ENCODE measurements at regions not wholly inside any gene's neighbourhood (a gene's known extent, or its start where the extent isn't known, plus 50 kb on each side); places are given as distances from the start of the nearest gene placed in this dataset.
"Not testable (repeated sequence)": the region's sequence is repeated elsewhere in the genome, so short reads cannot be mapped to it uniquely, and the experiment has no call there.

DNA sequence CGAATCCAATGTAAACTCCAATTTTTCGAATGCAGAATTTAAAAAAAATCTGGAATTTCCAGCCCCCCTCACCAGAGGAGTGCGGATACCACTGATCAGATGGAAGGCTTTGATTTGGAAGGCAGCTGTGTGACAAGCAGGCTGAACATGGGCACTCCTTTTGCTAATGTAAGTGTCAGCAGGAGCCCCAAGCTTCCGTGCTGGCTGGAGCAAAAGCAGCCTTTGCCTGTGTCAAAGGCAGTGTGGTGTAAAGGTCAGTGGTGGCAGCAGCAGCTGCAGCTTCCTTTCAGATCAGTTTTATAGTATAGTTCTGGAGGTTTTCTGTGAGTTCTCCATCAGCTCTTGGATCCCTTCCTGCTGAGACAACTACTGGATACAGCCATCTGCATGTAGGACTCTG lies 259.9 kb downstream of the CTH start:
- DNase-seq (ENCODE audit: low read depth): no peak

DNA sequence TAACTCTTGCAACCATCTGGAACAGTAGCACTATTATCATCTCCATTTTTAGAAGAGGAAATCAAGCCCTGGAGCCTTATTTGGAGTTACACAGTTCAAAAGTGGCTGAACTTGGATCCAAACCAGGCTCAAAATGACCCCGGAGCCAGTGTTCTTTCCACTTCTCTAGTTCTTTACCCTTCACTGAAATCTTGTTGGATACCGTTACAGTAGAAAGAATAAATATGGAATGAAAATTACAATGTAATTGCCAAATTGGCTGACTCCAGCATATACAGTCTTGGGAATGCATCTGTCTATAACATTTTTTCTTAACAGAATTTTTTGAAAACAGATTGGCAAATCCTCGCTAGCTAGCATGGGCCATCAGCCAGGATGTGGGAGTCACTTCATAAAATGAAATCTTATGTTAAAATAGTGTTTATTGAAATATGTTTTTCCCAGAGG lies 261.4 kb downstream of the CTH start:
- DNase-seq (ENCODE audit: low read depth): no peak

DNA sequence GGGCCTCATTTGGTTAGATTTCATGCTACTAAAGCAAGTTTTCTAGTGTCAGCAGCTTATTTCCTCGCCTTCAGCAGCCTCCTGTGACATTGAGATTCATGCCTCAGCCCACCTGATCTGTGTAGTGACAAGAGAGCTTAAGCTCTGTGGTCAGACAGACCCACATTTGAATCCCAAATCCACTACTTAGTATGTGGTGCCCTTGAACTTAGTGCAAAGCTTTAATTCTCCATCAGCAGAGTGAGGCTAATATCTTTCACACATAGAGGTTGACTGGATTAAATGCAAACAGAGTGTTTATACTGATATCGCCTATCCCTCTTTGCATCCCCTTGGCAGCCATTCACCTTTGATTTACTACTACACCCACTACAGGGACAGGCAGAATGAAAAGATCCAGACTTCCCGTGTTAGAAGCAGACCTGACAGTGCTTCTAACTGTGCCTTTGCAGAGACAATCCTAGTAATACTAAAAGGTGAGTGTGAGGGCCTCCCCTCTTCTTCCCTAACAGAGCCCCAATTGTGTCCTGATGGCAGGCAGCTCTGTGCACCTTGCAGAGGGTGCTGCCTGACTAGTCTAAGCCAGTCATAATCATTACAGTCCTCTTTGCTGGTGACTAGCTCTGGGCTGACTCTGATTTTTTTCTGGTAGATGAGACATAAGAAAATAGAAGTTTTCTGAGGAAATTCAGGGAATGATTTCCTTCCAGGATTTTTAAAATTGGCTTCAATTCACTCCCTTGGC lies 264.0 kb downstream of the CTH start:
- DNase-seq (ENCODE audit: low read depth): no peak

DNA sequence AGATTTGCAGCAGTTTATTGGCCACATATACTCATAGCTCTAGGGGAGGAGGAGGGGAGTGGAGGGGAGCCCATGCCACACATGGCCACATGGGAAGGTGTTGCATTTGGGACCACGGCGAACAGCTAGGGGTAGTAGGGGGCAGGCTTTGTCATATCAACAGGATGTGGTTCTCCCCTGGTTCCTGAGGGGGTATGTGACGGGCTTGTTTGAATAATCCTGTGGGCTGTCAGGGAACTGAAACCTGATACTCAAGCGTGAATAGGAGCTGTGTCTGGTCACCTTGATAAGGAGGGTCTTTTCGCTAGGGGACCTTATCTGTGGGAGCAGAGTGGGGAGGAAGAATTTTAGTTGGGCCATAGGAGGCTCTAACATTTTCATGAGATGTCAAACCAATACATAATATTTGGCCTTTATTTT lies 264.7 kb downstream of the CTH start:
- DNase-seq (ENCODE audit: low read depth): peak; percentile 24

DNA sequence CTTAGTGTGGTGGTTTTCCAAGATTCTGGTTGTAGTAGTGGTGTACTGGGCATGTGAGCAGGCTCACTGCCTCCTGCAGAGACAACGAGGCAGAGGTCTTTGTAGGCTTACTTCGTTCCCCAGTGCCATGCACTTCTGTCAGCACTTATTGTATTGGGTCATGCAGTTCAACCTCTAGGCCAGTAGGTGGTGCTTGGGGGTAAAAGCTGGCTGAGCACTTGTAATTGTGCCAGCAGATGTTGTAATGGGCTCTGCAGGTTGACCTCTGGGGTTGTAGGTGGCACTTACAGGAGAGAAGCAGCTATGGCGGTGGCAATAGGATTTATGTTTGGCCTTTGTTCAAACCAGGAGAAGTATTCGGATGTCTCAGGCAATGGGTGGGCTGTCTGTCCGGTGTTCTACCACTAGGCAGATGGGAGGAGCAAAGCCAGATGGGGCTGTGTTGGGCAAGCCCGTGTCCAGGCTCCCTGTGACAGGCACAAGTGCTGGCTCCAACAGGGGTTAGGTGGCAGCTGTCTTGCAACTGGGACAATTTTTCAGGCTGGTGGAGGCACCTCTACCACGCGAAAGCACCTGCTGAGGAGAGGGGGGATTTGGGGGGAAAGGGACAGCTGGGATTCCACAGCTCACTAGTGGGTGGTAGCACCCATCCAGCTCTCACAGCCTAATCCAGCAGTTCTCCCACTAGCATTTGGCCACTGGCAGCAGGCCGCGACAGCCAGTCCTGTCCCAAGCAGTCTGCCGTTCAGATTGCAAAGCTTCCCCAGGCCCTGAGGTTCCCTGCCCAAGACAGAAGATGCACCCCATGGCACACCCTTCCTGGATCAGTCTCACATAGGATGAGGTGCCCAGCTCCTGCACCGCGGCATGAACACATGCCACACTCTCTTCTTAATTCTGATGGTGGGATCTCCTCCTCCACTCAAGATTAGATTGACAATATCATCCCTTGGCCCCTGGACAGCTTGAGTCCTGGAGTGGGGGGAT lies 274.5 kb downstream of the CTH start:
- DNase-seq (ENCODE audit: low read depth): peak; percentile 57

DNA sequence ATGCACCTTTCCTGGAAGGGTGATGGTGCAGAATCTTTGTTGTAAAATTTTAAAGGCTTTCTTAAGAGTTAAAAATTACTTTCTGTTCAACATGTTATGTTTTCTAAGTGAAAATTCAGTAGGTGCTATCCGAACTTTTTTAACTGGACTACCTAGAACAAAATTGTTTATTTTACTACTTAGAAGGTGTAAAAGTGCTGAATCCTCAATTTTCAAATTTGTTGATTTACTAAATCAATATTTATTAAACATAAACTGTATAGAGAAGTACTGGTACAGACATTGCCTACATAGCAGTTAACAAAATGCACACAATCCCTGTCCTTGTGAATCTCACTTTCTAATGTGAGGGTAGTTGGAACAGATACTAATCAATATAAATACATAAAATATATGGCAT lies 277.5 kb downstream of the CTH start:
- no peak for DNase-seq (ENCODE audit: low read depth)

DNA sequence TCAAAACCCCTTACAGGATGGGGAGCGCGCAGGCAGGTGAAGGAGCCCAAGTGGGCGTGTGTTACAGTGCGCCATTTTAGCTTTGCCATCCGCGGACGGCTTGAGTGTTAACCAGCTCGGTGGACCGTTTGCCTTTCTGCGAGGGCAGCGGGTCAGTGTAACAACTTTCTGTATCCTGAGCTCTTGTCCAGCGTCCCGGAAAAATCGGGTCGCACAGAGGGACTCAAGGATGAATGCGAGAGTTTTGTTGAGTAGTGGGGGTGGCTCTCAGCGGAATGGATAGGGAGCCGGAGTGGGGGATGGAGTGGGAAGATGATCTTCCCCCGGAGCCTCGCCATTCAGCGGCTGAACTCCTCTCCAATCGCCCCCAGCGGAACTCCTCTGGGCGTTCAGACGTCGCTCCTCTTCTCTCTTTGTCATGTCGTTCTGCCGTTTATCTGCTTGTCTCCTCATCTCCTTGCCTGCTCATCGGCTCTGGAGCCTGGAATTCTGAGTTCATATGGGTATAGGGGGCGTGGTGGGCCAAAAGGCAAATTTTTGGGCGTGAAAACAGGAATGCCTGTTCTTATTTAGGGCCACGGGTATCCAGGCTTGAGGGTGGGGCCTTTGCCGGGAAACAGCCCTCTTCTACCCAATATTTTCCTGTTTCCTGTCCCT lies 295.4 kb downstream of the CTH start:
- peak; percentile 9 for DNase-seq (ENCODE audit: low read depth)

DNA sequence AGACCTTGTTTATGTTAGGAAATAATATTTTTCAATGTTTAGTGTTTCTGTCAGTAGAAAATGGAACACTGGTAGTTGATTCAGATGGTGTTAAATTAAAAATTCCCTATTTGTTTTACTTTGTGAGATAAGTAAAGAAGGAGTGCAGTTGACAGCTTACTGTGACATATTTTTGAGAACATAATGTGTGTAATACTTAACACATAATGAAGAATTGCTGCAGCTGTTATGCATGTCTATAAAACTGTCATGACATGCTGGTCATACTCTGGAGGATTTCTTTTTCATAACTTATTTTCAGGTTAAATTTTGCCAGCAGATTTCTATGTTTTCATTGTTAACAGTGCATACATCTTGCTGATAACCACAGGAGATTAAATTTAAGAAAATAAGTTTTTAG lies 296.1 kb downstream of the CTH start:
- DNase-seq (ENCODE audit: low read depth): no peak

DNA sequence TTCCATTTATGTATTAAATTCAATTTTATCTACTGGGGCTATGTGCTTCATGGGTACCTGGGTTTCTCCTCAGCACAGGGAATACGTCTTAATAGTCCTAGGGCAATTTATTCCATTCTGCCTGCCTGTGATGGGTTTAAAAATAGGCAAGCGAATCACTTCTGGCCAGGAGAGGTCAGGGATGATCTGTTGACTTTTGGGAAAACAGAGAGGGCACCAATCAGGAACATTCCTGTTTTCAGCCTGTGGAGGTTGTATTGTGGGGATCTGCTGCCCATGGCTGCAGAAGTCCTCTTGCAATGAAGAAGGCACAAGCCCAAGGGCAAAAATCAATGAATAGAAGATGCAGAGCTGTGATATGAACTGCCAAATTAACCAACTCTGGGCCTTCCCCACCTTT lies 303.1 kb downstream of the CTH start:
- peak; percentile 46 for DNase-seq (ENCODE audit: low read depth)

DNA sequence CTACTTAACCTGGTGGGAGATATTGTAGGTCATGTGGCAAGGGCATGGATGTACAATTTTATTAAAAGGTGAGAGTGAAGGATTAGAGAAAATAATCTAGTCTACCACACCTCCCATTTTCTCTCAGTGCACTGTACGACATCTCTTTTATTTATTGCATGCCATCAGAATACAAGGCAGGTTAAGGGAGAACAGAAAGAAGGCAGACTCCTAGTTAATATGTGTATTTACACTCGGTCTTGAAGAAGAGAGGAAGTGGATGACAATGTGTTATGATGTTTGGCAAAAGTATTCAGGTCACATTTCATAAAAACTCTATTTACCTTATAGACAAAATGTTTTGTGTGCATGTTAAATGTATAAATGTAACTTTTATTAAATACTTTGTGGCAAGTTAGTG lies 306.1 kb downstream of the CTH start:
- no peak for DNase-seq (ENCODE audit: low read depth)

DNA sequence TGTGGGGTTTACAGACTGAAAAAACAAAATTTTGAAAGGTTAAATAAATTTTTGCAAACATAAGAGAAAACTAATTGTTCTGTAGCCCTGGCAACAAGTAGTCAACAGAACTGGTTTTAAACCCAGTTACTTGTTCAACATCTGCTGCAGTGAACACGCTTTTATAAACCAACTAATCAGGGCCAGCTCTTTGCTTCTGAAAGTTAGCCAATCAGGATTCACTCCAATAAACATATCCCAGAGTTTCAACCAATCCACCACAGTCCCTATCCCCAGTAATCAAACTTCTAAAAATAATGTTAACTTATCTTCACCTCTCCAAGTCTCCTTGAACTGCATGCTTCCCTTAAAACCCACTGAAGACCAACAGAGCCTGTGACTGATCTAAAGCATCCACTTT lies 306.6 kb downstream of the CTH start:
- peak; percentile 13 for DNase-seq (ENCODE audit: low read depth)

DNA sequence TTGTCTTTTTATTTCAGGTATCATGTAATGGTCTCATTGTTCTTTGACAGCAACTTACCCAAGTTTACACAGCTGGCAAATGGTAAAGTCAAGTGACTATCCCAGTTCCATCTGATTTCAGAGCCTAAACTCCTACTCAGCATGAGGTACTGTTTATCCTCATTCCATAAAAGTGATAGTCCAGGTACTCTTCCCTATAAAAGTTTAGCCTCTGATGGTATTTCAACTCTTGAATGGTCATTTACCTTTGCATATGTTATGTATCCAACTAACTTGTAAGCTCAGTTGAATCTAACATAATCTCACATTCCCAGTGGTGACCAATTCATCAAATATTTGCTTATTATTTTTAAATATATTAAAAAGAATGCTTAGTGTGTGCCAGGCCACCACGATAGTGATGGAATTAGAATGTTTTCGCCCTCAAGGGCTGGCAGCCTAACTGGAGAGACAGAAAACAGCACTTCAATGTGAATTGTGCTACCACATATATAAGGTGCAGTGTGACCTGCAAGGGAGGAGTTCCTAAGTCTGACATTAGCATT lies 307.1 kb downstream of the CTH start:
- peak; percentile 45 for DNase-seq (ENCODE audit: low read depth)

DNA sequence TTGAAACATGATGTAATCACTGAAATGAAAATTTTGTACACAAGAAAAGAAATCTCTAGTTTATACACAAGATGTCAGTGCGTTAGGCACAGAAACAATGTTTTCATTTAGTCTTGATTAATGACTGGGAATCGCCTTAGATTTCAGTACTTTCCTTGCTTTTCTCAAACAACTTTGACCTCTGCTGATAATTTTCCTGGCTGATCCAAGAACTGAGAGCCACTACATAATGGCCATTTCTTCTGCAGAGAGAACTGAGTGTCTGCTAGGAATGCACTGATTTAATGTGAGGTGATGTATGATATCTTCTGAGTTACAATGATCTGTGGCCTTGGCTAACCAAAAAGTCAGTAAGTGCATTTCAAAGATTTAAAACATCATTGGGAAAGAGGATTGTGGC lies 308.1 kb downstream of the CTH start:
- DNase-seq (ENCODE audit: low read depth): no peak

DNA sequence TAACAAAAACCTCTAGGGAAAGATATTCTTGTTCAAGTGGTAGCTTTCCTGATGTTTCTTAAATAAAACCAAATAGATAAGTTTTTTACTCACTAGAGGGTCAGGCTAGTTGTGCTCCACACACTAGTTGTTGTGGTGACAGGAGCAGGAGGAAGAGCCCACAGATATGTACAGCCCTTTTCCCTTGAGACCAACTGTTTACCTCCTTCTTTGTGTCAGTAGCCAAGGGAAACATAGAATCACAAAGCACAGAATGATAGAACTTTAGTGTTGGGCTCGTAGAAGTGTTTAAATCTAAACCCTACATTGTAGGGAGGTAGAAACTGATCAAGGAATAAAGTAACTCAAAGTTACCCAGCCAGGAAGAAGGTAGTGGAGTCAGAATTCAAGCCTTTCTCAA lies 309.0 kb downstream of the CTH start:
- DNase-seq (ENCODE audit: low read depth): peak; percentile 22

DNA sequence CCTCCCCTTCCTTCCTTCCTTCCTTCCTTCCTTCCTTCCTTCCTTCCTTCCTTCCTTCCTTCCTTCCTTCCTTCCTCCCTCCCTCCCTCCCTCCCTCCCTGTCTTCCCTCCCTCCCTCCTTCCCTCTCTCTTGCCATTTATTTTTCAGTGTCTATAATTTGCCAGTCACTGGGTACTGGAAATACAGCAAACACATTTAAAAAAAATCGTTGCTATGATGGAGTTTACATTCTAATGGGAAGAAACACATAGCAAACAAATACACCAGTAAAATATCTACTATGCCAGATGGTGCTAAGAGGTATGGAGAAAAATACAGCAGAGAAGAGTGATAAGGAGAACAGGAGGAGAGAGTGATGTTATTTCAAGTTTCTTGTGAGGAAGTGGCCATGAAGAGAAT lies 309.5 kb downstream of the CTH start:
- no peak for DNase-seq (ENCODE audit: low read depth)

DNA sequence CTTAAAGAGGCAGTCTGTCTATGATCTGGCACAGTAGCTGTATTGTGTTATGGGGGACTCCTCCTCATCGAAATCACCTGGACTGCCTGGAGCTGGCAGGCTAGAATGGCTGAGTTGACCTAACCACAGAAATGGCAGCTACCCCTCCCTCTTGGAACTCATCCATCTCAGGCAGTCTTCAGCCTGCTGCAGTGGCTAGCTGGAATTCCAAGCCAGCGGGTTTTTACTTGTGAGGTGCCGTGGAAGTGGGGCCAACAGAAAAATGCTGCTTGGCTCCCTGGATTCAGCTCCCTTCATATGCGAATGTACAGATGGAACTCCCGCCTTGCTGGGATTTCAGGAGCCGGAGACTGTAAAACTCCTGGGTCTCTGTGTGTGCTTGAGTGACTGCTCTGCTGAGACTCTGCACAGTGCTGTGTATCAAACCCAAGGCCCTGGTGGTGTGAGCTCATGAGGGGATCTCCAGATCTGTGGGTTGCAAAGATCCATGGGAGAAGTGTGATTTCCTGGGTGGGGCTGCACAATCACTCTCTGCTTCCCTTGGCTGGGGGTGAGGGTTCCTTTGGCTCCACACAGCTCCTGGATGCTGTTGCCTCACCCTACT lies 316.9 kb downstream of the CTH start:
- peak; percentile 72 for DNase-seq (ENCODE audit: low read depth)

DNA sequence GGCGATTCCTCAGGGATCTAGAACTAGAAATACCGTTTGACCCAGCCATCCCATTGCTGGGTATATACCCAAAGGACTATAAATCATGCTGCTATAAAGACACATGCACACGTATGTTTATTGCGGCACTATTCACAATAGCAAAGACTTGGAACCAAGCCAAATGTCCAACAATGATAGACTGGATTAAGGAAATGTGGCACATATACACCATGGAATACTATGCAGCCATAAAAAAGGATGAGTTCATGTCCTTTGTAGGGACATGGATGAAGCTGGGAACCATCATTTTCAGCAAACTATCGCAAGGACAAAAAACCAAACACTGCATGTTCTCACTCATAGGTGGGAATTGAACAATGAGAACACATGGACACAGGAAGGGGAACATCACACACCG lies 311.1 kb downstream of the PTGER3 start:
- not testable (repeated sequence) for DNase-seq (ENCODE audit: low read depth)

DNA sequence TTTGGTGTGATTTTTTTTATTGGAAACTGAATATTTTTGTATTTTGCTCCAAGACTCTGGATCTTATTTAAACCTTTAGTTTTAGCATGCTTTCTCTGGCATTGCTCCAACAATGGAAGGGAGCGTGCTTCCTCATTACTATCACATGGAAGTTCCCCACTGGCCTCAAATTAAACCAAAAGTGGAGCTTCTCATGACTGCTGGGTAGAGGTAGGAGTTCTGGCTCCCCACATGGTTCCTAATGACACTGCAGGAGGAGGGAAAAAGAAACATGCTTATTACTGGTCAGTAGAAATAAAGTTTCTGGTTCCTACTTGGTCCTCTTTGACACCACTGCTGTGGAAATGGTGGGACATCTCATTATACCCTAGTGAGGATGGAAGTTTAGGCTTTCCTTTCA lies 310.5 kb downstream of the PTGER3 start:
- DNase-seq (ENCODE audit: low read depth): no peak

DNA sequence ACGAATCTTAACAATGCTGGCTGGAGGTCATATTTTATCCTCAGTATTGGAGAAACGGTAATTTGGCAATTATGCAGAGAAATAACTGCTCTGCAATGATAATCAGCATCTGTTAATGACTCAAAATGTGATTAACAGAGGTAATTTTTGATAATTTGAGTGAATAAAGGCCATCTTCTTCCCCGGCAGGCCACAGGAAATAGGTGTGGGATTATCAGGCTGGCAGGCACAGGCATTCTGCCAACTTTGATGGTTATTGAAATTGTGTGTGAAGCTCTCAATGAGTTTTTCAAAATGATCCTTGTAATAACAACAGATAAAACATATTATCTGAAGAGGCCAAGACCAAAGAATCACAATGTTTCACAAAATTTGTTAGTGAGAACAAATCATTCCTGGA lies 309.0 kb downstream of the PTGER3 start:
- no peak for DNase-seq (ENCODE audit: low read depth)

DNA sequence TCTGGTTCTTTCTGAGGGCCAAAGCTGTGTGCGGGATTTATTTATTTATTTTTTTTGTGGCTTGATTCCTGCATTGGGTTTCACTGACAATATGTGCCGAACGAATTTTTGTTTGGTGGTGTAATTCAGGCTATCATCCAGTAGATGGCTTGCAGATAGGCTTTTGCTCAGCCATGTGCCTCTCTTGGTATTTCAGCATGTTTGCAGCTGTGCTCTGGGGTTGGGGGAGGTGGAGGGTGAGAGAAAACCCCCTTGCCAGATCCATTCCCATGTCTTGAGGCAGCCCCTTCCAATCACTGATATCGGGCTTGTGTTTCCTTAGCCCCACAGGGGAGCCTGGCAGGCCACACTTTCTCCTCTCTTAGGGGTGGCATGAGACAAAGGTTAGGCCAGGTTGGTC lies 302.4 kb downstream of the PTGER3 start:
- DNase-seq (ENCODE audit: low read depth): no peak

DNA sequence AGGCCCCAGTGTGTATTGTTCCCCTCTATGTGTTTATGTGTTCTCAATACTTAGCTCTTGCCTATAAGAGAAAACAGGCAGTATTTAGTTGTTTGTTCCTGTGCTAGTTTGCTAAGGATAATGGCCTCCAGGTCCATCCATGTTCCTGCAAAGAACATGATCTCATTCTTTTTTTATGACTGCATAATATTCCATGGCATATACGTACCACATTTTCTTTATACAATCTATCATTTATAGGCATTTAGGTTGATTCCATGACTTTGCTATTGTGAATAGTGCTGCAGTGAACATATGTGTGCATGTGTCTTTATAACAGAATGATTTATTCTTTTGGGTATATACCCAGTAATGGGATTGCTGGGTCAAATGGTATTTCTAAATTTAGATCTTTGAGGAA lies 301.6 kb downstream of the PTGER3 start:
- not testable (repeated sequence) for DNase-seq (ENCODE audit: low read depth)

DNA sequence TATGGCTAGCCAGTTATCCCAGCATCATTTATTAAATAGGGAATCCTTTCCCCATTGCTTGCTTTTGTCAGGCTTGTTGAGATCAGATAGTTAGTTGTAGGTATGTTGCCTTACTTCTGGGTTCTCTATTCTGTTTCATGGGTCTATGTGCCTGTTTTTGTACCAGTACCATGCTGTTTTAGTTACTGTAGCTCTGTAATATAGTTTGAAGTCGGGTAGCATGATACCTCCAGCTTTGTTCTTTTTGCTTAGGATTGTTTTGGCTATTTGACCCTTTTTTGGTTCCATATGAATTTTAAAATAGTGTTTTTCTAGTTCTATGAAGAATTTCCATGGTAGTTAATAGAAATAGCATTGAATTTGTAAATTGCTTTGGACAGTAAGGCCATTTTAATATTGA lies 300.5 kb downstream of the PTGER3 start:
- not testable (repeated sequence) for DNase-seq (ENCODE audit: low read depth)

Measured in M059J (cell line).